ENCODE measurements at regions not wholly inside any gene's neighbourhood (a gene's known extent, or its start where the extent isn't known, plus 50 kb on each side); places are given as distances from the start of the nearest gene placed in this dataset.
"Not testable (repeated sequence)": the region's sequence is repeated elsewhere in the genome, so short reads cannot be mapped to it uniquely, and the experiment has no call there.

GRCh38 chr10:100661520-100661919 lies 83.9 kb upstream of the PAX2 start:
- DNase-seq (ENCODE audit: low read depth in 2 of 3, low spot score in 2 of 3) = no peak

- DNase-seq (ENCODE audit: low read depth in 2 of 3, low spot score in 2 of 3) = no peak
Observed at GRCh38 chr10:100662067-100662466, 83.3 kb upstream of the PAX2 start.

- no peak for DNase-seq (ENCODE audit: low read depth in 2 of 3, low spot score in 2 of 3)
Observed at GRCh38 chr10:100664316-100665149, 80.8 kb upstream of the PAX2 start.

GRCh38 chr10:100666634-100667033 lies 78.7 kb upstream of the PAX2 start:
- not testable (repeated sequence) for DNase-seq (ENCODE audit: low read depth in 2 of 3, low spot score in 2 of 3)

- DNase-seq (ENCODE audit: low read depth in 2 of 3, low spot score in 2 of 3) = no peak
Observed at GRCh38 chr10:100669616-100670015, 75.8 kb upstream of the PAX2 start.

- DNase-seq (ENCODE audit: low read depth in 2 of 3, low spot score in 2 of 3) = no peak
Observed at GRCh38 chr10:100670368-100670767, 75.0 kb upstream of the PAX2 start.

- DNase-seq (ENCODE audit: low read depth in 2 of 3, low spot score in 2 of 3) = peak; percentile 28 to 59 (median 57)
Observed at GRCh38 chr10:100670828-100671479, 74.4 kb upstream of the PAX2 start.

GRCh38 chr10:100672199-100672598 lies 73.2 kb upstream of the PAX2 start:
- no peak for DNase-seq (ENCODE audit: low read depth in 2 of 3, low spot score in 2 of 3)

GRCh38 chr10:100677290-100677945 lies 68.0 kb upstream of the PAX2 start:
- DNase-seq (ENCODE audit: low read depth in 2 of 3, low spot score in 2 of 3) = no peak

GRCh38 chr10:100679327-100679726 lies 66.1 kb upstream of the PAX2 start:
- no peak for DNase-seq (ENCODE audit: low read depth in 2 of 3, low spot score in 2 of 3)

GRCh38 chr10:100683004-100683403 lies 62.4 kb upstream of the PAX2 start:
- DNase-seq (ENCODE audit: low read depth in 2 of 3, low spot score in 2 of 3) = no peak

GRCh38 chr10:100683545-100684300 lies 61.7 kb upstream of the PAX2 start:
- no peak for DNase-seq (ENCODE audit: low read depth in 2 of 3, low spot score in 2 of 3)

GRCh38 chr10:100684688-100685235 lies 60.6 kb upstream of the PAX2 start:
- DNase-seq (ENCODE audit: low read depth in 2 of 3, low spot score in 2 of 3) = no peak

- no peak for DNase-seq (ENCODE audit: low read depth in 2 of 3, low spot score in 2 of 3)
Observed at GRCh38 chr10:100685331-100685730, 60.1 kb upstream of the PAX2 start.

GRCh38 chr10:100687143-100688003 lies 58.0 kb upstream of the PAX2 start:
- no peak for DNase-seq (ENCODE audit: low read depth in 2 of 3, low spot score in 2 of 3)

- no peak for DNase-seq (ENCODE audit: low read depth in 2 of 3, low spot score in 2 of 3)
Observed at GRCh38 chr10:100688201-100688600, 57.2 kb upstream of the PAX2 start.

GRCh38 chr10:100693821-100694220 lies 51.6 kb upstream of the PAX2 start:
- no peak for DNase-seq (ENCODE audit: low read depth in 2 of 3, low spot score in 2 of 3)
